Testis (tissue), 2 donors: ENCODE measurements at regions not wholly inside any gene's neighbourhood (a gene's known extent, or its start where the extent isn't known, plus 50 kb on each side); places are given as distances from the start of the nearest gene placed in this dataset.

ENCODE experiments used
- DNase-seq: peaks from one replicate; pipeline ENCODE4 v3.0.0-alpha.2; 2019
- H3K27ac ChIP-seq, 2 donors: fragments of 200-600 bp; sonication (generic); one replicate each; pipeline ENCODE4 v1.5.1; 2019
- H3K27me3 ChIP-seq: fragments of 200-600 bp; sonication (generic); one replicate; pipeline ENCODE4 v1.5.1; 2019
- H3K36me3 ChIP-seq: fragments of 200-600 bp; sonication (generic); one replicate; pipeline ENCODE4 v1.5.1; 2017; ENCODE audit warnings: low read depth; ENCODE audit errors: missing control alignments
- H3K4me1 ChIP-seq: fragments of 200-600 bp; sonication (generic); one replicate; pipeline ENCODE4 v1.5.1; 2019
- H3K4me3 ChIP-seq, 2 donors: fragments of 200-600 bp; sonication (generic); one replicate each; pipeline ENCODE4 v1.5.1; 2017 to 2019
- H3K9me3 ChIP-seq: fragments of 200-600 bp; sonication (generic); one replicate; pipeline ENCODE4 v1.5.1; 2017
- CTCF ChIP-seq, 3 experiments: fragments of 450-650 bp in 2 of 3; fragments of 200-600 bp in 1 of 3; sonication (generic) in 1 of 3; IDR thresholded peaks; one replicate each; pipeline ENCODE4 v1.5.1; 2016 to 2019; ENCODE audit warnings: antibody characterized with exemption in 3 of 3, mild to moderate bottlenecking in 2 of 3, moderate library complexity in 1 of 3
- POLR2A ChIP-seq: fragments of 450-650 bp; IDR thresholded peaks from one replicate; pipeline ENCODE4 v1.6.1; 2017; ENCODE audit warnings: antibody characterized with exemption, mild to moderate bottlenecking, moderate library complexity
- WGBS, 2 donors: methylation state at CpG; one replicate each; pipeline ENCODE4 v1.1.5; 2018; 5-methylcytosine and 5-hydroxymethylcytosine counted together
- intact Hi-C: fragments of 100-400 bp; cut with DNase I; formaldehyde crosslinking; loops from one replicate; pipeline ENCODE4 v1.15.1; 2023; ENCODE audit warnings: low total_unique reads

- WGBS, 2 donors = 94 to 96% methylated on average over 1 of the region's 1 CpG
- intact Hi-C loops = no loop called here
- Histone ChIP-seq H3K27me3 (no peaks in the 10 kb centered on the region), H3K27ac (no peak overlapping the region), H3K4me3 (no peak overlapping the region), H3K4me1 (no peaks in the 10 kb centered on the region), H3K36me3 (no peaks in the 10 kb centered on the region), H3K9me3 (no peaks in the 10 kb centered on the region)
- DNase-seq = no peak
- TF ChIP-seq POLR2A (no peak), CTCF (IDR thresholded peaks at IDR 0.05) (no peak)
These were observed 254.3 kb downstream of the PTPRC start for GRCh38 chr1:198893141-198893540.

GRCh38 chr1:198893763-198894444, 255.1 kb downstream of the PTPRC start:
- intact Hi-C loops = no loop called here
- 83 to 94% methylated on average over 4 of the region's 4 CpGs for WGBS, 2 donors
- H3K27me3 ChIP-seq = no peaks in the 10 kb centered on the region

GRCh38 chr1:198901266-198901665, 262.4 kb downstream of the PTPRC start:
- no peak overlapping the region for H3K27ac ChIP-seq
- TF ChIP-seq CTCF (IDR thresholded peaks at IDR 0.05) (no peak), POLR2A (no peak)
- no peaks in the 10 kb centered on the region for H3K9me3 ChIP-seq
- DNase-seq = no peak
- no peak overlapping the region for H3K4me3 ChIP-seq
- no peaks in the 10 kb centered on the region for H3K36me3 ChIP-seq
- WGBS, 2 donors = 64 to 93% methylated on average over 3 of the region's 3 CpGs
- intact Hi-C loops = no loop called here
- H3K4me1 ChIP-seq = peaks cover 9% of the 10 kb centered on the region
- H3K27me3 ChIP-seq = no peaks in the 10 kb centered on the region

More at GRCh38 chr1:198893763-198894444, 255.1 kb downstream of the PTPRC start:
- Histone ChIP-seq H3K9me3 (no peaks in the 10 kb centered on the region), H3K36me3 (no peaks in the 10 kb centered on the region), H3K4me3 (no peak overlapping the region), H3K27ac (no peak overlapping the region), H3K4me1 (no peaks in the 10 kb centered on the region)
- no peak for TF ChIP-seq CTCF (IDR thresholded peaks at IDR 0.05)
- no peak for TF ChIP-seq POLR2A
- DNase-seq = no peak

- H3K4me3 ChIP-seq = no peak overlapping the region
- H3K27me3 ChIP-seq = no peaks in the 10 kb centered on the region
- 70 to 71% methylated on average over 5 of the region's 5 CpGs for WGBS, 2 donors
- intact Hi-C loops = no loop called here
- H3K9me3 ChIP-seq = no peaks in the 10 kb centered on the region
- peak overlapping the region in 1 of 2 donors; percentile 4 for H3K27ac ChIP-seq
- peak; percentile 38 for DNase-seq
- peaks cover 9% of the 10 kb centered on the region for H3K4me1 ChIP-seq
- no peaks in the 10 kb centered on the region for H3K36me3 ChIP-seq
- TF ChIP-seq CTCF (IDR thresholded peaks at IDR 0.05) (no peak), POLR2A (no peak)
These were observed 263.8 kb downstream of the PTPRC start for GRCh38 chr1:198902655-198903054.

GRCh38 chr1:198903203-198903602, 264.4 kb downstream of the PTPRC start:
- TF ChIP-seq POLR2A = no peak
- no peak for TF ChIP-seq CTCF (IDR thresholded peaks at IDR 0.05)
- intact Hi-C loops = no loop called here
- Histone ChIP-seq H3K9me3 (no peaks in the 10 kb centered on the region), H3K27ac (no peak overlapping the region), H3K4me3 (no peak overlapping the region), H3K36me3 (no peaks in the 10 kb centered on the region), H3K27me3 (no peaks in the 10 kb centered on the region), H3K4me1 (peaks cover 9% of the 10 kb centered on the region)
- WGBS, 2 donors = 56 to 69% methylated on average over 3 of the region's 3 CpGs
- peak; percentile 17 for DNase-seq
